ENCODE measurements at regions not wholly inside any gene's neighbourhood (a gene's known extent, or its start where the extent isn't known, plus 50 kb on each side); places are given as distances from the start of the nearest gene placed in this dataset.
"Not testable (repeated sequence)": the region's sequence is repeated elsewhere in the genome, so short reads cannot be mapped to it uniquely, and the experiment has no call there.

GRCh38 chr1:234795007-234795406 lies 185.0 kb upstream of the IRF2BP2 start:
- H3K9me3 ChIP-seq (ENCODE audit: control insufficient read depth, low read depth, low read length); H2BK12ac ChIP-seq (ENCODE audit: insufficient read length, low read depth, low read length); H3K23me2 ChIP-seq (ENCODE audit: insufficient read length, low read depth, low read length, poor library complexity, severe bottlenecking); H3K23ac ChIP-seq (ENCODE audit: insufficient read length, low read depth, low read length); H4K91ac ChIP-seq (ENCODE audit: insufficient read length, low read depth, low read length); H3K4ac ChIP-seq (ENCODE audit: low read depth, low read length); H3K79me2 ChIP-seq (ENCODE audit: insufficient read depth, low read length); H4K20me1 ChIP-seq (ENCODE audit: control insufficient read depth, insufficient read depth, insufficient read length); H3K4me1 Mint-ChIP-seq; H2AK5ac ChIP-seq (ENCODE audit: insufficient read length, low read length); H3K36me3 Mint-ChIP-seq (ENCODE audit: insufficient read depth in 1 of 3, low read depth in 3 of 3); H2BK15ac ChIP-seq (ENCODE audit: low read depth, low read length); H2BK120ac ChIP-seq (ENCODE audit: low read depth, low read length, poor library complexity, severe bottlenecking); H3K27ac ChIP-seq (ENCODE audit: insufficient read length, low read depth, low read length); H3K56ac ChIP-seq (ENCODE audit: insufficient read length, low read depth, low read length); H3K4me3 Mint-ChIP-seq; H2BK5ac ChIP-seq (ENCODE audit: insufficient read length, low read length); H3K4me2 ChIP-seq (ENCODE audit: insufficient read depth, insufficient read length, low read length); H4K8ac ChIP-seq (replicated peaks; ENCODE audit: insufficient read length, low read depth, low read length); H4K5ac ChIP-seq (ENCODE audit: insufficient read length, low read depth, low read length); H3K18ac ChIP-seq (ENCODE audit: insufficient read length, low read depth, low read length); H3K27me3 Mint-ChIP-seq (ENCODE audit: low read depth); H2BK20ac ChIP-seq (ENCODE audit: low read depth, low read length, poor library complexity, severe bottlenecking); H3K27me3 ChIP-seq (ENCODE audit: insufficient read depth, low read length); H3K14ac ChIP-seq (ENCODE audit: insufficient read depth, low read length); DNase-seq; H3K79me1 ChIP-seq (ENCODE audit: insufficient read depth, low read depth, low read length, poor library complexity, severe bottlenecking); H3K4me1 ChIP-seq (ENCODE audit: insufficient read depth, low read length); H3T11ph ChIP-seq (ENCODE audit: low read length); H2AFZ ChIP-seq (ENCODE audit: low read length); H3K9me3 Mint-ChIP-seq; H3K27ac Mint-ChIP-seq; H3K9ac ChIP-seq (ENCODE audit: extremely low read depth, insufficient read length, low read length): not testable (repeated sequence)
- WGBS (ENCODE audit: extremely low coverage, insufficient read length, low lambda C conversion rate): no CpG with 5 or more reads among the region's 3 CpGs

GRCh38 chr1:234794452-234794851 lies 184.5 kb upstream of the IRF2BP2 start:
- H3K79me1 ChIP-seq (ENCODE audit: insufficient read depth, low read depth, low read length, poor library complexity, severe bottlenecking); H3K27ac ChIP-seq (ENCODE audit: insufficient read length, low read depth, low read length); H3K9me3 Mint-ChIP-seq; H2BK5ac ChIP-seq (ENCODE audit: insufficient read length, low read length); H2AFZ ChIP-seq (ENCODE audit: low read length); H3K27me3 ChIP-seq (ENCODE audit: insufficient read depth, low read length); H3K4me3 Mint-ChIP-seq; H2AK5ac ChIP-seq (ENCODE audit: insufficient read length, low read length); H4K20me1 ChIP-seq (ENCODE audit: control insufficient read depth, insufficient read depth, insufficient read length); H3K9ac ChIP-seq (ENCODE audit: extremely low read depth, insufficient read length, low read length); H3K9me3 ChIP-seq (ENCODE audit: control insufficient read depth, low read depth, low read length); H3K23me2 ChIP-seq (ENCODE audit: insufficient read length, low read depth, low read length, poor library complexity, severe bottlenecking); H3K18ac ChIP-seq (ENCODE audit: insufficient read length, low read depth, low read length); H3K36me3 Mint-ChIP-seq (ENCODE audit: insufficient read depth in 1 of 3, low read depth in 3 of 3); H3K27ac Mint-ChIP-seq; H2BK12ac ChIP-seq (ENCODE audit: insufficient read length, low read depth, low read length); H3K14ac ChIP-seq (ENCODE audit: insufficient read depth, low read length); H3K4me2 ChIP-seq (ENCODE audit: insufficient read depth, insufficient read length, low read length); H2BK120ac ChIP-seq (ENCODE audit: low read depth, low read length, poor library complexity, severe bottlenecking); H3K4ac ChIP-seq (ENCODE audit: low read depth, low read length); H3K4me1 Mint-ChIP-seq; H3K27me3 Mint-ChIP-seq (ENCODE audit: low read depth); H4K91ac ChIP-seq (ENCODE audit: insufficient read length, low read depth, low read length); H3K23ac ChIP-seq (ENCODE audit: insufficient read length, low read depth, low read length); H3K4me1 ChIP-seq (ENCODE audit: insufficient read depth, low read length); DNase-seq; H4K5ac ChIP-seq (ENCODE audit: insufficient read length, low read depth, low read length); H2BK15ac ChIP-seq (ENCODE audit: low read depth, low read length); H2BK20ac ChIP-seq (ENCODE audit: low read depth, low read length, poor library complexity, severe bottlenecking); H4K8ac ChIP-seq (replicated peaks; ENCODE audit: insufficient read length, low read depth, low read length); H3K56ac ChIP-seq (ENCODE audit: insufficient read length, low read depth, low read length); H3K79me2 ChIP-seq (ENCODE audit: insufficient read depth, low read length); H3T11ph ChIP-seq (ENCODE audit: low read length): not testable (repeated sequence)
- no CpG with 5 or more reads among the region's 4 CpGs for WGBS (ENCODE audit: extremely low coverage, insufficient read length, low lambda C conversion rate)

Measured in H9 (cell line).